Activated CD4-positive, alpha-beta T cell treated with anti-CD3 and anti-CD28 coated beads, Interleukin-2, amount 50 U/mL, for 24 hours (primary cell): ENCODE measurements at regions not wholly inside any gene's neighbourhood (a gene's known extent, or its start where the extent isn't known, plus 50 kb on each side); places are given as distances from the start of the nearest gene placed in this dataset.

ENCODE experiments used
- DNase-seq, 2 donors: peaks; one replicate each; pipeline ENCODE4 v3.0.0-alpha.2; 2020; ENCODE audit warnings: low read depth in 1 of 2, low spot score in 1 of 2

- DNase-seq = no peak
Observed at GRCh38 chr10:110355141-110355831, 50.6 kb upstream of the SMNDC1 start.

- DNase-seq = peak in 1 of 2 donors; percentile 21
Observed at GRCh38 chr10:110355922-110356627, 51.4 kb upstream of the SMNDC1 start.

GRCh38 chr10:110356628-110357245 is 52.0 kb upstream of the SMNDC1 start:
- DNase-seq = peak; percentile 34 to 62

GRCh38 chr10:110357252-110357780 is 52.6 kb upstream of the SMNDC1 start:
- DNase-seq = peak; percentile 41 to 62

- DNase-seq = no peak
Observed at GRCh38 chr10:110357871-110358270, 53.2 kb upstream of the SMNDC1 start.

- DNase-seq = no peak
Observed at GRCh38 chr10:110358278-110358677, 53.6 kb upstream of the SMNDC1 start.

GRCh38 chr10:110358869-110359629 is 54.3 kb upstream of the SMNDC1 start:
- DNase-seq = no peak

GRCh38 chr10:110360857-110361474 is 56.2 kb upstream of the SMNDC1 start:
- no peak for DNase-seq

- DNase-seq = no peak
Observed at GRCh38 chr10:110361800-110362456, 57.2 kb upstream of the SMNDC1 start.

GRCh38 chr10:110363572-110364411 is 59.1 kb upstream of the SMNDC1 start:
- DNase-seq = no peak

GRCh38 chr10:110364531-110364937 is 59.8 kb upstream of the SMNDC1 start:
- DNase-seq = peak; percentile 3 to 34

- DNase-seq = no peak
Observed at GRCh38 chr10:110365356-110366143, 60.8 kb upstream of the SMNDC1 start.

GRCh38 chr10:110366635-110367034 is 61.9 kb upstream of the SMNDC1 start:
- no peak for DNase-seq

- DNase-seq = no peak
Observed at GRCh38 chr10:110368002-110368401, 63.3 kb upstream of the SMNDC1 start.

- no peak for DNase-seq
Observed at GRCh38 chr10:110368556-110368955, 63.8 kb upstream of the SMNDC1 start.

- DNase-seq = no peak
Observed at GRCh38 chr10:110370006-110370405, 65.3 kb upstream of the SMNDC1 start.

GRCh38 chr10:110372656-110373055 is 67.9 kb upstream of the SMNDC1 start:
- no peak for DNase-seq

GRCh38 chr10:110373059-110373458 is 68.3 kb upstream of the SMNDC1 start:
- DNase-seq = no peak
